ENCODE measurements at regions not wholly inside any gene's neighbourhood (a gene's known extent, or its start where the extent isn't known, plus 50 kb on each side); places are given as distances from the start of the nearest gene placed in this dataset.

GRCh38 chr11:15651816-15652215 lies 537.1 kb downstream of the INSC start:
- TF ChIP-seq CTCF (IDR thresholded peaks at IDR 0.05) (no peak), POLR2A (IDR thresholded peaks at IDR 0.05) (no peak)
- H3K27ac ChIP-seq: peak overlapping the region in 1 of 4 donors; percentile 67

GRCh38 chr11:15653191-15653710 lies 538.5 kb downstream of the INSC start:
- Histone ChIP-seq H3K4me1 (peaks cover 0 to 40% (median 0%) of the 10 kb centered on the region in 4 donors), H3K27ac (peak overlapping the region in 2 of 4 donors; percentile 67), H3K9me3 (no peaks in the 10 kb centered on the region), H3K36me3 (no peaks in the 10 kb centered on the region), H3K4me3 (no peak overlapping the region), H3K27me3 (no peaks in the 10 kb centered on the region)
- DNase-seq: no peak
- TF ChIP-seq POLR2A (IDR thresholded peaks at IDR 0.05) (no peak), CTCF (IDR thresholded peaks at IDR 0.05) (no peak)

More at GRCh38 chr11:15651816-15652215, 537.1 kb downstream of the INSC start:
- no peaks in the 10 kb centered on the region for H3K36me3 ChIP-seq
- peak overlapping the region in 1 of 4 donors; percentile 13 for H3K4me3 ChIP-seq
- H3K27me3 ChIP-seq: no peaks in the 10 kb centered on the region
- H3K9me3 ChIP-seq: no peaks in the 10 kb centered on the region
- peaks cover 0 to 40% (median 0%) of the 10 kb centered on the region in 4 donors for H3K4me1 ChIP-seq
- DNase-seq: no peak

GRCh38 chr11:15654451-15654850 lies 539.7 kb downstream of the INSC start:
- TF ChIP-seq CTCF (IDR thresholded peaks at IDR 0.05): no peak
- TF ChIP-seq POLR2A (IDR thresholded peaks at IDR 0.05): no peak
- no peak overlapping the region for H3K4me3 ChIP-seq
- no peaks in the 10 kb centered on the region for H3K36me3 ChIP-seq
- peaks cover 0 to 40% (median 0%) of the 10 kb centered on the region in 4 donors for H3K4me1 ChIP-seq
- peak overlapping the region in 3 of 4 donors; percentile 12 to 67 (median 67) for H3K27ac ChIP-seq
- H3K27me3 ChIP-seq: no peaks in the 10 kb centered on the region
- peak in 2 of 3 donors; percentile 63 to 72 for DNase-seq
- no peaks in the 10 kb centered on the region for H3K9me3 ChIP-seq

- Histone ChIP-seq H3K4me3 (no peak overlapping the region), H3K4me1 (peaks cover 0 to 30% (median 0%) of the 10 kb centered on the region in 4 donors)
Measured at GRCh38 chr11:15655552-15655951, 540.8 kb downstream of the INSC start.

GRCh38 chr11:15657264-15657663 lies 542.5 kb downstream of the INSC start:
- Histone ChIP-seq H3K4me1 (peaks cover 0 to 20% (median 0%) of the 10 kb centered on the region in 4 donors), H3K9me3 (no peaks in the 10 kb centered on the region), H3K36me3 (no peaks in the 10 kb centered on the region), H3K27me3 (no peaks in the 10 kb centered on the region), H3K27ac (no peak overlapping the region), H3K4me3 (no peak overlapping the region)
- DNase-seq: no peak
- no peak for TF ChIP-seq CTCF (IDR thresholded peaks at IDR 0.05)
- TF ChIP-seq POLR2A (IDR thresholded peaks at IDR 0.05): no peak

More at GRCh38 chr11:15655552-15655951, 540.8 kb downstream of the INSC start:
- no peak for TF ChIP-seq CTCF (IDR thresholded peaks at IDR 0.05)
- no peak for TF ChIP-seq POLR2A (IDR thresholded peaks at IDR 0.05)
- DNase-seq: peak in 2 of 3 donors; percentile 64 to 82
- H3K36me3 ChIP-seq: no peaks in the 10 kb centered on the region
- no peaks in the 10 kb centered on the region for H3K9me3 ChIP-seq
- peak overlapping the region in 3 of 4 donors; percentile 40 to 67 (median 67) for H3K27ac ChIP-seq
- no peaks in the 10 kb centered on the region for H3K27me3 ChIP-seq
